ENCODE measurements at regions not wholly inside any gene's neighbourhood (a gene's known extent, or its start where the extent isn't known, plus 50 kb on each side); places are given as distances from the start of the nearest gene placed in this dataset.

GRCh38 chr10:107829161-107829560 lies 664.7 kb upstream of the SORCS1 start:
- H3K4me3 ChIP-seq (ENCODE audit: control extremely low read depth in 1 of 5, extremely low read depth in 1 of 5, insufficient read depth in 1 of 5, low read depth in 2 of 5, low read length in 4 of 5), result no peak overlapping the region
- Mint-ChIP-seq H3K4me1 (no peaks in the 10 kb centered on the region), H3K27me3 (no peaks in the 10 kb centered on the region), H3K4me3 (no peak overlapping the region), H3K9me3 (ENCODE audit: insufficient read depth) (peaks cover 3% of the 10 kb centered on the region), H3K27ac (no peak overlapping the region)
- no peaks in the 10 kb centered on the region for H3K9me3 ChIP-seq (ENCODE audit: control extremely low read depth in 1 of 3, control insufficient read depth in 2 of 3, insufficient read depth in 1 of 3, low read length in 2 of 3)
- no peaks in the 10 kb centered on the region for H3K4me1 ChIP-seq (ENCODE audit: control insufficient read depth in 2 of 2, insufficient read depth in 2 of 2, low read length in 2 of 2)
- no peak overlapping the region for H3K27ac ChIP-seq (ENCODE audit: low read length in 2 of 2)
- TF ChIP-seq EZH2 (IDR thresholded peaks at IDR 0.05; ENCODE audit: borderline replicate concordance, insufficient read depth, low read depth, low read length, poor library complexity, severe bottlenecking) (no peak), CTCF (IDR thresholded peaks at IDR 0.05) (no peak)
- H3K36me3 ChIP-seq (replicated peaks in 1 of 2; ENCODE audit: control extremely low read depth in 1 of 2, control insufficient read depth in 1 of 2, extremely low read depth in 1 of 2, insufficient read depth in 2 of 2, low read length in 1 of 2), result no peaks in the 10 kb centered on the region
- WGBS (ENCODE audit: insufficient coverage), result no CpG with 5 or more reads among the region's 3 CpGs
- H3K4me2 ChIP-seq (replicated peaks; ENCODE audit: low read depth, low read length, poor library complexity, severe bottlenecking), result no peak overlapping the region
- no peaks in the 10 kb centered on the region for H3K79me2 ChIP-seq (ENCODE audit: control insufficient read depth, insufficient read depth, low read length)
- DNase-seq (no peak), ATAC-seq (ENCODE audit: low read depth) (no peak)
- CTCF ChIA-PET, result no interaction called here
- intact Hi-C loops (cut with micrococcal nuclease), result no loop called here
- no peak overlapping the region for H2AFZ ChIP-seq (ENCODE audit: insufficient read depth, low read depth, low read length, poor library complexity, severe bottlenecking)
- H4K20me1 ChIP-seq (ENCODE audit: control insufficient read depth, insufficient read depth, low read length, poor library complexity, severe bottlenecking), result no peaks in the 10 kb centered on the region
- no peaks in the 10 kb centered on the region for H3K27me3 ChIP-seq (replicated peaks in 1 of 4; ENCODE audit: control extremely low read depth in 1 of 4, control insufficient read depth in 3 of 4, insufficient read depth in 4 of 4, low read length in 3 of 4)
- POLR2A ChIA-PET, result no interaction called here
- no peak overlapping the region for H3K9ac ChIP-seq (ENCODE audit: low read length)

DNA sequence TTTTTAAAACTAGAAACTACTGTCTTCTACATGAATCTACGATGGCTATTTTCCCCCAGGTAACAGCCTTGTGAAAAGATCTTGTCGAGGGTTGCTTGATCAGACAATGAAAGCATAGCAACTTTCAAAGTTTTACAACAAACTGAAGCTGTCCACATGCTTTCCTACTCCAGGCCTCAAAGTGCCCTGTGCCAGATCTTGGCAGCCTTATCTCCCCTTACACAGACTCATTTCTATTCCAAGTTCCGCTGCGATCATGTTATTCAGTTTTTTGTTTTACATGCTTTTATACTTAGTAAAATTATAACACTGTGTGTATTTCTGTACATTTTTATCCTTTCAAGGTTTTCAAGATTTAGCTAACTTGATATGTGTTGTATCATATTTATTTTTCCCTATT lies 661.7 kb upstream of the SORCS1 start:
- no peaks in the 10 kb centered on the region for H4K20me1 ChIP-seq (ENCODE audit: control insufficient read depth, insufficient read depth, low read length, poor library complexity, severe bottlenecking)
- Mint-ChIP-seq H3K4me1 (no peaks in the 10 kb centered on the region), H3K27ac (no peak overlapping the region), H3K27me3 (no peaks in the 10 kb centered on the region), H3K4me3 (no peak overlapping the region), H3K9me3 (ENCODE audit: insufficient read depth) (no peaks in the 10 kb centered on the region)
- POLR2A ChIA-PET, result no interaction called here
- H3K36me3 ChIP-seq (replicated peaks in 1 of 2; ENCODE audit: control extremely low read depth in 1 of 2, control insufficient read depth in 1 of 2, extremely low read depth in 1 of 2, insufficient read depth in 2 of 2, low read length in 1 of 2), result no peaks in the 10 kb centered on the region
- H3K4me3 ChIP-seq (ENCODE audit: control extremely low read depth in 1 of 5, extremely low read depth in 1 of 5, insufficient read depth in 1 of 5, low read depth in 2 of 5, low read length in 4 of 5), result no peak overlapping the region
- CTCF ChIA-PET, result no interaction called here
- no peak overlapping the region for H3K4me2 ChIP-seq (replicated peaks; ENCODE audit: low read depth, low read length, poor library complexity, severe bottlenecking)
- no peak overlapping the region for H3K27ac ChIP-seq (ENCODE audit: low read length in 2 of 2)
- TF ChIP-seq CTCF (IDR thresholded peaks at IDR 0.05) (no peak), EZH2 (IDR thresholded peaks at IDR 0.05; ENCODE audit: borderline replicate concordance, insufficient read depth, low read depth, low read length, poor library complexity, severe bottlenecking) (no peak)
- H3K27me3 ChIP-seq (replicated peaks in 1 of 4; ENCODE audit: control extremely low read depth in 1 of 4, control insufficient read depth in 3 of 4, insufficient read depth in 4 of 4, low read length in 3 of 4), result no peaks in the 10 kb centered on the region
- DNase-seq (no peak), ATAC-seq (ENCODE audit: low read depth) (no peak)
- H3K9me3 ChIP-seq (ENCODE audit: control extremely low read depth in 1 of 3, control insufficient read depth in 2 of 3, insufficient read depth in 1 of 3, low read length in 2 of 3), result no peaks in the 10 kb centered on the region
- H3K79me2 ChIP-seq (ENCODE audit: control insufficient read depth, insufficient read depth, low read length), result no peaks in the 10 kb centered on the region
- WGBS (ENCODE audit: insufficient coverage), result 89% methylated on average over 2 of the region's 4 CpGs
- H2AFZ ChIP-seq (ENCODE audit: insufficient read depth, low read depth, low read length, poor library complexity, severe bottlenecking), result no peak overlapping the region
- no peaks in the 10 kb centered on the region for H3K4me1 ChIP-seq (ENCODE audit: control insufficient read depth in 2 of 2, insufficient read depth in 2 of 2, low read length in 2 of 2)
- intact Hi-C loops (cut with micrococcal nuclease), result no loop called here
- H3K9ac ChIP-seq (ENCODE audit: low read length), result no peak overlapping the region

Measured in B cell (primary cell).